ENCODE measurements at regions not wholly inside any gene's neighbourhood (a gene's known extent, or its start where the extent isn't known, plus 50 kb on each side); places are given as distances from the start of the nearest gene placed in this dataset.

DNA sequence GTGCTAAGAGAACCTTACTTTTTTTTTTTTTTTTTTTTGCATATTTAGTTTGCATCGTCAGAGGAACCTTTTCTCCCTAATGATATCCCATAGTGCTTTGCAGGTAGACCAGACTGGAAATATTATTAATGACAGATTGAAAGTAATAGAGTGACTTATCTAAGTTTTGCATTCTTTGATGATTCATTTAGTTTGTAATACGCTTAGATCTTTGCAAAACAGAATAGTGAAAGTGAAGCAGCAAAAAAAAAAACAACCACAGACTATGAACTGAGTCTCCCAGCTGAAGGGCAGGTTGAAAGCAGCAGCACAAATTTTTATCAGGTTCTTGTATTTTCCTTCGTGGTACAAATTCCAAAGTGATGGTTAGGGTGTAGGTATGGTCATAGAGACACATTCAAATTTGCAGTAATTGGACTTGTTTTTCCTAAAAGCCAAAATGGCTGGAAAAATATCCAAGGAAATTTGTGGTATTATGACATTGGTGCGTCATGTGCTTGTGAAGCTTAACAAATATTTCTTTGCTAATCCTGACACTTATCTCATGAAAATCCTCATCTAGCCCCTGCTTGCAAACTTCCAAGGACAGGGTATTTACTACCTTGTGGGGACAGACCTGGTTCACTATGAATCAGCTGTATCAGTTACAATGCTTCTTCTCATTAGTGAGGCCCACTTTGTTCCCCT, 81.8 kb upstream of the CREB5 start:
- TF ChIP-seq CTCF (IDR thresholded peaks at IDR 0.05) (no peak), POLR2A (IDR thresholded peaks at IDR 0.05) (no peak)
